Caco-2 (cell line): ENCODE measurements at regions not wholly inside any gene's neighbourhood (a gene's known extent, or its start where the extent isn't known, plus 50 kb on each side); places are given as distances from the start of the nearest gene placed in this dataset.

Experiments used
- BruUV-seq: library from RNA; stranded (reverse); fragments of 400-500 nt; replicated peaks from 2 replicates; lab custom pipeline; 2021; lab: Mats Ljungman, UMichigan
- CTCF ChIA-PET: fragments of 300-600 bp; sonication (Branson Sonifier 250); formaldehyde crosslinking; loops from one replicate; lab custom pipeline; 2022; ENCODE audit warnings: antibody characterized with exemption; lab: Charles Lee
- POLR2A ChIA-PET: fragments of 300-600 bp; sonication (Branson Sonifier 250); formaldehyde crosslinking; loops from one replicate; lab custom pipeline; 2022; ENCODE audit warnings: antibody characterized with exemption; lab: Charles Lee
- DNase-seq, 2 experiments: peaks; one replicate each; pipeline versions ENCODE4 v3.0.0 to v3.0.0-alpha.2; 2020 to 2022
- H3K27me3 ChIP-seq: replicated peaks from 2 replicates; pipeline ENCODE4 v1.6.0; 2011; ENCODE audit warnings: low read length; ENCODE audit not compliant: control insufficient read depth, insufficient read depth
- H3K36me3 ChIP-seq: 2 replicates; pipeline ENCODE4 v1.5.1; 2011; ENCODE audit warnings: low read length; ENCODE audit not compliant: control insufficient read depth, insufficient read depth
- H3K4me1 ChIP-seq: fragments of 250-450 bp; sonication (Bioruptor Pico); 2 replicates; pipeline ENCODE4 v1.5.1; 2020; ENCODE audit warnings: mild to moderate bottlenecking
- H3K4me3 ChIP-seq: 2 replicates; pipeline ENCODE4 v1.5.1; 2011; ENCODE audit warnings: low read depth, mild to moderate bottlenecking, control low read depth, low read length
- H3K9me3 ChIP-seq: fragments of 250-450 bp; sonication (Bioruptor Pico); 2 replicates; pipeline ENCODE4 v1.5.1; 2020; ENCODE audit warnings: mild to moderate bottlenecking, moderate library complexity
- H3K27ac Mint-ChIP-seq: one replicate; pipeline ENCODE4 v1.8.0; 2022; ENCODE audit warnings: mixed read lengths; ENCODE audit not compliant: unreplicated experiment
- H3K27me3 Mint-ChIP-seq: one replicate; pipeline ENCODE4 v1.8.0; 2022; ENCODE audit warnings: mixed read lengths; ENCODE audit not compliant: insufficient read depth, unreplicated experiment
- H3K36me3 Mint-ChIP-seq: one replicate; pipeline ENCODE4 v1.8.0; 2022; ENCODE audit warnings: mild to moderate bottlenecking, mixed read lengths; ENCODE audit not compliant: insufficient read depth, unreplicated experiment
- H3K4me1 Mint-ChIP-seq: one replicate; pipeline ENCODE4 v1.8.0; 2022; ENCODE audit warnings: low read depth, mixed read lengths; ENCODE audit not compliant: unreplicated experiment
- H3K4me3 Mint-ChIP-seq: one replicate; pipeline ENCODE4 v1.8.0; 2022; ENCODE audit warnings: mild to moderate bottlenecking, moderate library complexity, mixed read lengths; ENCODE audit not compliant: unreplicated experiment
- H3K9me3 Mint-ChIP-seq: one replicate; pipeline ENCODE4 v1.8.0; 2022; ENCODE audit warnings: mixed read lengths; ENCODE audit not compliant: unreplicated experiment
- CTCF ChIP-seq, 2 experiments: fragments of 200-600 bp in 1 of 2; IDR thresholded peaks; 1 replicate in 1 of 2; 2 replicates in 1 of 2; pipeline versions ENCODE4 v1.5.1 to v1.8.0; 2011 to 2022; ENCODE audit warnings: antibody characterized with exemption in 1 of 2, control low read depth in 1 of 2, inconsistent platforms in 1 of 2, low read depth in 1 of 2, low read length in 1 of 2, mild to moderate bottlenecking in 1 of 2, moderate library complexity in 1 of 2; ENCODE audit not compliant: insufficient read depth in 1 of 2, severe bottlenecking in 1 of 2, unreplicated experiment in 1 of 2
- intact Hi-C: fragments of 100-400 bp; cut with micrococcal nuclease; formaldehyde crosslinking; loops from one replicate; pipeline ENCODE4 v1.10.0; 2022; ENCODE audit not compliant: unreplicated experiment

GRCh38 chr16:10305912-10306311, 79.9 kb upstream of the ATF7IP2 start:
- DNase-seq: no peak
- H3K4me3 ChIP-seq: no peak overlapping the region
- peaks cover 9% of the 10 kb centered on the region for H3K9me3 Mint-ChIP-seq
- no peaks in the 10 kb centered on the region for H3K4me1 Mint-ChIP-seq
- no peaks in the 10 kb centered on the region for H3K36me3 ChIP-seq
- no peaks in the 10 kb centered on the region for H3K9me3 ChIP-seq
- intact Hi-C loops: no loop called here
- CTCF ChIA-PET: no interaction called here
- H3K27me3 Mint-ChIP-seq: no peaks in the 10 kb centered on the region
- no peak overlapping the region for H3K4me3 Mint-ChIP-seq
- BruUV-seq: no TSS peak
- no peak overlapping the region for H3K27ac Mint-ChIP-seq
- TF ChIP-seq CTCF (IDR thresholded peaks at IDR 0.05; ENCODE audit: insufficient read depth in 1 of 2, low read depth in 1 of 2, low read length in 1 of 2, severe bottlenecking in 1 of 2, unreplicated experiment in 1 of 2): no peak
- no peaks in the 10 kb centered on the region for H3K4me1 ChIP-seq
- no peaks in the 10 kb centered on the region for H3K27me3 ChIP-seq
- POLR2A ChIA-PET: no interaction called here
- H3K36me3 Mint-ChIP-seq: peaks cover 12% of the 10 kb centered on the region

GRCh38 chr16:10308305-10309193, 77.3 kb upstream of the ATF7IP2 start:
- BruUV-seq: no TSS peak
- no peaks in the 10 kb centered on the region for H3K9me3 ChIP-seq
- H3K4me1 ChIP-seq: peaks cover 10% of the 10 kb centered on the region
- intact Hi-C loops: no loop called here
- no peak for TF ChIP-seq CTCF (IDR thresholded peaks at IDR 0.05; ENCODE audit: insufficient read depth in 1 of 2, low read depth in 1 of 2, low read length in 1 of 2, severe bottlenecking in 1 of 2, unreplicated experiment in 1 of 2)
- H3K9me3 Mint-ChIP-seq: peaks cover 17% of the 10 kb centered on the region
- H3K4me1 Mint-ChIP-seq: peaks cover 7% of the 10 kb centered on the region
- H3K4me3 ChIP-seq: no peak overlapping the region
- H3K27ac Mint-ChIP-seq: no peak overlapping the region
- POLR2A ChIA-PET: no interaction called here
- H3K4me3 Mint-ChIP-seq: no peak overlapping the region
- H3K27me3 Mint-ChIP-seq: no peaks in the 10 kb centered on the region
- CTCF ChIA-PET: interaction anchor here (0.7 kb wide), 1 partner anchor 8 kb away, joined by 8 read pairs; no protein-coding TSS in a partner anchor
- no peaks in the 10 kb centered on the region for H3K27me3 ChIP-seq
- H3K36me3 ChIP-seq: no peaks in the 10 kb centered on the region
- no peak for DNase-seq
- peaks cover 12% of the 10 kb centered on the region for H3K36me3 Mint-ChIP-seq

DNA sequence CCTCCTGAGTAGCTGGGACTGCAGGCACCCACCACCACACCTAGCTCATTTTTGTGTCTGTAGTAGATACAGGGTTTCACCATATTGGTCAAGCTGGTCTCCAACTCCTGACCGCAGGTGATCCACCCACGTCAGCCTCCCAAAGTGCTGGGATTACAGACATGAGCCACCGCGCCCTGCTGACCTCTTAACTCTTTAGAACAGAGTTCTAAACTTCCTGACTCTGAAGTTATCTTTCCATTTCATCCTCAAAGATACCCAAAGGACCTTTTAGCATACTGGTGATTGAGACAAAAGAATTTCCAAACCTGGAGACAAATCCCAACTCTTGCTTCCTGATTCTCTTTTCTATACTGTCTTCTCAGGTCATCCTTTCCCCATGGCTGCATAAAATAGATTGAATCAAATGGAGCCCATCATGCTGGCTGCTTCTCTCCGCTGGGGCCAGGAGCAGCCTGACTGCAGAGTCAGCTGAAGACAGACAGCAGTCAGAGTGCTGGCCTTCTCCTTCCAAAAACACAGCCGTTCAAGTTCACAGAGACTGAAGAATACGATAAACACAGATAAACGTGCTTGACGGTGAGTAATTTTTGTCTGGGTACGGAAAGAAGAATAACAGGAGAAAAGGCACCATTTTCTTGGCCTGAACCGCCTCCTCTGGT, 76.5 kb upstream of the ATF7IP2 start:
- Histone ChIP-seq H3K27me3 (no peaks in the 10 kb centered on the region), H3K36me3 (no peaks in the 10 kb centered on the region), H3K9me3 (no peaks in the 10 kb centered on the region), H3K4me1 (peaks cover 10% of the 10 kb centered on the region), H3K4me3 (no peak overlapping the region)
- Mint-ChIP-seq H3K27me3 (no peaks in the 10 kb centered on the region), H3K4me1 (peaks cover 7% of the 10 kb centered on the region), H3K27ac (peak overlapping the region; percentile 61), H3K36me3 (peaks cover 6% of the 10 kb centered on the region), H3K4me3 (no peak overlapping the region), H3K9me3 (peaks cover 9% of the 10 kb centered on the region)
- no TSS peak for BruUV-seq
- DNase-seq: no peak
- intact Hi-C loops: no loop called here
- ChIA-PET CTCF (no interaction called here), POLR2A (no interaction called here)
- TF ChIP-seq CTCF (IDR thresholded peaks at IDR 0.05; ENCODE audit: insufficient read depth in 1 of 2, low read depth in 1 of 2, low read length in 1 of 2, severe bottlenecking in 1 of 2, unreplicated experiment in 1 of 2): no peak
